SK-N-SH treated with all-trans-retinoic acid at 6 μM for 48 hours (cell line): ENCODE measurements at regions not wholly inside any gene's neighbourhood (a gene's known extent, or its start where the extent isn't known, plus 50 kb on each side); places are given as distances from the start of the nearest gene placed in this dataset.

Experiments used
- ATAC-seq: fragments of 200-7000 bp; cut with Tn5 transposase; 3 replicates; pipeline ENCODE4 v1.9.1; 2020; ENCODE audit warnings: mild to moderate bottlenecking, moderate library complexity
- CSDC2 ChIP-seq: fragments of 250-450 bp; sonication (Bioruptor Pico); IDR thresholded peaks from 2 replicates; pipeline ENCODE4 v1.5.0; 2020; ENCODE audit warnings: mild to moderate bottlenecking, moderate library complexity
- CSRNP3 ChIP-seq: fragments of 250-450 bp; sonication (Bioruptor Pico); IDR thresholded peaks from 2 replicates; pipeline ENCODE4 v1.5.1; 2021; ENCODE audit warnings: mild to moderate bottlenecking, moderate library complexity
- ESRRG ChIP-seq: fragments of 250-450 bp; sonication (Bioruptor Pico); IDR thresholded peaks from 2 replicates; pipeline ENCODE4 v1.6.1; 2021; ENCODE audit warnings: mild to moderate bottlenecking
- GLIS3 ChIP-seq: fragments of 250-450 bp; sonication (Bioruptor Pico); IDR thresholded peaks from 2 replicates; pipeline ENCODE4 v1.5.0; 2020; ENCODE audit warnings: mild to moderate bottlenecking, moderate library complexity
- ISL1 ChIP-seq: fragments of 250-450 bp; sonication (Bioruptor Pico); IDR thresholded peaks from 2 replicates; pipeline ENCODE4 v2.1.2; 2022; ENCODE audit warnings: mild to moderate bottlenecking, moderate library complexity
- OSR1 ChIP-seq: fragments of 250-450 bp; sonication (Bioruptor Pico); IDR thresholded peaks from 2 replicates; pipeline ENCODE4 v1.8.0; 2022; ENCODE audit warnings: moderate library complexity, mild to moderate bottlenecking, inconsistent platforms
- POU6F1 ChIP-seq: fragments of 250-450 bp; sonication (Bioruptor Pico); IDR thresholded peaks from 2 replicates; pipeline ENCODE4 v1.8.0; 2021; ENCODE audit warnings: low read depth, mild to moderate bottlenecking, moderate library complexity, borderline replicate concordance
- PPARA ChIP-seq: fragments of 250-450 bp; sonication (Bioruptor Pico); IDR thresholded peaks from 2 replicates; pipeline ENCODE4 v1.5.0; 2020; ENCODE audit warnings: mild to moderate bottlenecking, borderline replicate concordance
- RARB ChIP-seq: fragments of 250-450 bp; sonication (Bioruptor Pico); IDR thresholded peaks from 2 replicates; pipeline ENCODE4 v1.8.0; 2021; ENCODE audit warnings: mild to moderate bottlenecking, moderate library complexity
- SNAI2 ChIP-seq: fragments of 250-450 bp; sonication (Bioruptor Pico); IDR thresholded peaks from 2 replicates; pipeline ENCODE4 v1.5.0; 2020; ENCODE audit warnings: mild to moderate bottlenecking, moderate library complexity
- TCF4 ChIP-seq: fragments of 250-450 bp; sonication (Bioruptor Pico); IDR thresholded peaks from 2 replicates; pipeline ENCODE4 v1.8.0; 2021; ENCODE audit warnings: mild to moderate bottlenecking, moderate library complexity, borderline replicate concordance
- TOX ChIP-seq: fragments of 250-450 bp; sonication (Bioruptor Pico); IDR thresholded peaks from 2 replicates; pipeline ENCODE4 v1.8.0; 2021; ENCODE audit warnings: mild to moderate bottlenecking, moderate library complexity, borderline replicate concordance
- ZC3H10 ChIP-seq: fragments of 250-450 bp; sonication (Bioruptor Pico); IDR thresholded peaks from 2 replicates; pipeline ENCODE4 v1.5.1; 2021; ENCODE audit warnings: mild to moderate bottlenecking, moderate library complexity
- ZFP3 ChIP-seq: fragments of 250-450 bp; sonication (Bioruptor Pico); IDR thresholded peaks from 2 replicates; pipeline ENCODE4 v1.5.0; 2020; ENCODE audit warnings: mild to moderate bottlenecking, moderate library complexity
- ZFP30 ChIP-seq: fragments of 450-650 bp; formaldehyde crosslinking; IDR thresholded peaks from 2 replicates; pipeline ENCODE4 v1.5.0; 2022; ENCODE audit warnings: mild to moderate bottlenecking, moderate library complexity
- ZNF565 ChIP-seq: fragments of 450-650 bp; formaldehyde crosslinking; conservative IDR thresholded peaks from 2 replicates; pipeline ENCODE4 v1.5.0; 2020; ENCODE audit warnings: low read depth, mild to moderate bottlenecking, moderate library complexity
- ZNF70 ChIP-seq: fragments of 450-650 bp; formaldehyde crosslinking; IDR thresholded peaks from 2 replicates; pipeline ENCODE4 v1.5.0; 2020; ENCODE audit warnings: mild to moderate bottlenecking, moderate library complexity
- ZNF8 ChIP-seq: fragments of 450-650 bp; formaldehyde crosslinking; IDR thresholded peaks from 2 replicates; pipeline ENCODE4 v1.5.0; 2020; ENCODE audit warnings: mild to moderate bottlenecking, moderate library complexity
- TF ChIP-seq, protein P1 (sequence below): fragments of 250-450 bp; sonication (Bioruptor Pico); IDR thresholded peaks from 2 replicates; pipeline ENCODE4 v1.5.0; 2020; ENCODE audit warnings: mild to moderate bottlenecking, moderate library complexity
- TF ChIP-seq, protein P2 (sequence below): fragments of 250-450 bp; sonication (Bioruptor Pico); IDR thresholded peaks from 2 replicates; pipeline ENCODE4 v1.8.0; 2020; ENCODE audit warnings: mild to moderate bottlenecking, moderate library complexity, borderline replicate concordance
- TF ChIP-seq, protein P3 (sequence below): fragments of 250-450 bp; sonication (Bioruptor Pico); IDR thresholded peaks from 2 replicates; pipeline ENCODE4 v1.5.1; 2020; ENCODE audit warnings: low read depth, mild to moderate bottlenecking, moderate library complexity

- no peak for ATAC-seq
- TF ChIP-seq ESRRG (no peak), GLIS3 (no peak), SNAI2 (CRISPR knock-in tag) (no peak), PPARA (no peak), ZFP3 (CRISPR knock-in tag) (no peak), CSDC2 (no peak), ZNF565 (no peak), ZC3H10 (CRISPR knock-in tag) (no peak), OSR1 (CRISPR knock-in tag) (no peak), RARB (no peak)
- TF ChIP-seq, protein P1, sequence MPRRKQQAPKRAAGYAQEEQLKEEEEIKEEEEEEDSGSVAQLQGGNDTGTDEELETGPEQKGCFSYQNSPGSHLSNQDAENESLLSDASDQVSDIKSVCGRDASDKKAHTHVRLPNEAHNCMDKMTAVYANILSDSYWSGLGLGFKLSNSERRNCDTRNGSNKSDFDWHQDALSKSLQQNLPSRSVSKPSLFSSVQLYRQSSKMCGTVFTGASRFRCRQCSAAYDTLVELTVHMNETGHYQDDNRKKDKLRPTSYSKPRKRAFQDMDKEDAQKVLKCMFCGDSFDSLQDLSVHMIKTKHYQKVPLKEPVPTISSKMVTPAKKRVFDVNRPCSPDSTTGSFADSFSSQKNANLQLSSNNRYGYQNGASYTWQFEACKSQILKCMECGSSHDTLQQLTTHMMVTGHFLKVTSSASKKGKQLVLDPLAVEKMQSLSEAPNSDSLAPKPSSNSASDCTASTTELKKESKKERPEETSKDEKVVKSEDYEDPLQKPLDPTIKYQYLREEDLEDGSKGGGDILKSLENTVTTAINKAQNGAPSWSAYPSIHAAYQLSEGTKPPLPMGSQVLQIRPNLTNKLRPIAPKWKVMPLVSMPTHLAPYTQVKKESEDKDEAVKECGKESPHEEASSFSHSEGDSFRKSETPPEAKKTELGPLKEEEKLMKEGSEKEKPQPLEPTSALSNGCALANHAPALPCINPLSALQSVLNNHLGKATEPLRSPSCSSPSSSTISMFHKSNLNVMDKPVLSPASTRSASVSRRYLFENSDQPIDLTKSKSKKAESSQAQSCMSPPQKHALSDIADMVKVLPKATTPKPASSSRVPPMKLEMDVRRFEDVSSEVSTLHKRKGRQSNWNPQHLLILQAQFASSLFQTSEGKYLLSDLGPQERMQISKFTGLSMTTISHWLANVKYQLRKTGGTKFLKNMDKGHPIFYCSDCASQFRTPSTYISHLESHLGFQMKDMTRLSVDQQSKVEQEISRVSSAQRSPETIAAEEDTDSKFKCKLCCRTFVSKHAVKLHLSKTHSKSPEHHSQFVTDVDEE (CRISPR knock-in tag): no peak
- TF ChIP-seq, protein P2, sequence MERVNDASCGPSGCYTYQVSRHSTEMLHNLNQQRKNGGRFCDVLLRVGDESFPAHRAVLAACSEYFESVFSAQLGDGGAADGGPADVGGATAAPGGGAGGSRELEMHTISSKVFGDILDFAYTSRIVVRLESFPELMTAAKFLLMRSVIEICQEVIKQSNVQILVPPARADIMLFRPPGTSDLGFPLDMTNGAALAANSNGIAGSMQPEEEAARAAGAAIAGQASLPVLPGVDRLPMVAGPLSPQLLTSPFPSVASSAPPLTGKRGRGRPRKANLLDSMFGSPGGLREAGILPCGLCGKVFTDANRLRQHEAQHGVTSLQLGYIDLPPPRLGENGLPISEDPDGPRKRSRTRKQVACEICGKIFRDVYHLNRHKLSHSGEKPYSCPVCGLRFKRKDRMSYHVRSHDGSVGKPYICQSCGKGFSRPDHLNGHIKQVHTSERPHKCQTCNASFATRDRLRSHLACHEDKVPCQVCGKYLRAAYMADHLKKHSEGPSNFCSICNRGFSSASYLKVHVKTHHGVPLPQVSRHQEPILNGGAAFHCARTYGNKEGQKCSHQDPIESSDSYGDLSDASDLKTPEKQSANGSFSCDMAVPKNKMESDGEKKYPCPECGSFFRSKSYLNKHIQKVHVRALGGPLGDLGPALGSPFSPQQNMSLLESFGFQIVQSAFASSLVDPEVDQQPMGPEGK (CRISPR knock-in tag): no peak
Measured at GRCh38 chr3:124461126-124461525, 269.1 kb upstream of the UMPS start.

GRCh38 chr3:124461838-124462632 lies 268.2 kb upstream of the UMPS start:
- no peak for ATAC-seq
- TF ChIP-seq SNAI2 (CRISPR knock-in tag) (no peak), OSR1 (CRISPR knock-in tag) (no peak), ZFP30 (CRISPR knock-in tag) (no peak), TCF4 (CRISPR knock-in tag) (no peak), TOX (CRISPR knock-in tag) (no peak), CSRNP3 (CRISPR knock-in tag) (no peak), ZC3H10 (CRISPR knock-in tag) (no peak), RARB (no peak), GLIS3 (no peak), ZFP3 (CRISPR knock-in tag) (no peak), ZNF8 (CRISPR knock-in tag) (no peak), ESRRG (no peak), POU6F1 (CRISPR knock-in tag) (no peak), ZNF565 (no peak), ISL1 (CRISPR knock-in tag) (no peak), CSDC2 (no peak), ZNF70 (CRISPR knock-in tag) (no peak)
- TF ChIP-seq, protein P3, sequence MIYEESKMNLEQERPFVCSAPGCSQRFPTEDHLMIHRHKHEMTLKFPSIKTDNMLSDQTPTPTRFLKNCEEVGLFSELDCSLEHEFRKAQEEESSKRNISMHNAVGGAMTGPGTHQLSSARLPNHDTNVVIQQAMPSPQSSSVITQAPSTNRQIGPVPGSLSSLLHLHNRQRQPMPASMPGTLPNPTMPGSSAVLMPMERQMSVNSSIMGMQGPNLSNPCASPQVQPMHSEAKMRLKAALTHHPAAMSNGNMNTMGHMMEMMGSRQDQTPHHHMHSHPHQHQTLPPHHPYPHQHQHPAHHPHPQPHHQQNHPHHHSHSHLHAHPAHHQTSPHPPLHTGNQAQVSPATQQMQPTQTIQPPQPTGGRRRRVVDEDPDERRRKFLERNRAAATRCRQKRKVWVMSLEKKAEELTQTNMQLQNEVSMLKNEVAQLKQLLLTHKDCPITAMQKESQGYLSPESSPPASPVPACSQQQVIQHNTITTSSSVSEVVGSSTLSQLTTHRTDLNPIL (CRISPR knock-in tag): no peak

GRCh38 chr3:124463234-124463633 lies 267.0 kb upstream of the UMPS start:
- no peak for ATAC-seq
- TF ChIP-seq ISL1 (CRISPR knock-in tag) (no peak), ZNF565 (no peak), SNAI2 (CRISPR knock-in tag) (no peak), ESRRG (no peak), POU6F1 (CRISPR knock-in tag) (no peak), ZNF70 (CRISPR knock-in tag) (no peak), ZFP3 (CRISPR knock-in tag) (no peak), TOX (CRISPR knock-in tag) (no peak)
- TF ChIP-seq, protein P1 (CRISPR knock-in tag): no peak
